ENCODE measurements at regions not wholly inside any gene's neighbourhood (a gene's known extent, or its start where the extent isn't known, plus 50 kb on each side); places are given as distances from the start of the nearest gene placed in this dataset.
"Not testable (repeated sequence)": the region's sequence is repeated elsewhere in the genome, so short reads cannot be mapped to it uniquely, and the experiment has no call there.

GRCh38 chr16:25637236-25637635, 54.5 kb upstream of the HS3ST4 start:
- H3K27ac Mint-ChIP-seq = no peak overlapping the region
- no peaks in the 10 kb centered on the region for H3K36me3 Mint-ChIP-seq (ENCODE audit: insufficient read depth)
- peaks cover 16 to 18% of the 10 kb centered on the region in 2 donors for H3K27me3 Mint-ChIP-seq
- DNase-seq (no peak), ATAC-seq (replicated peaks) (no peak)
- no peak overlapping the region for H3K4me3 Mint-ChIP-seq
- peaks cover 5 to 8% of the 10 kb centered on the region in 2 donors for H3K9me3 Mint-ChIP-seq
- H3K4me1 Mint-ChIP-seq (ENCODE audit: low read depth in 2 of 2) = no peaks in the 10 kb centered on the region

GRCh38 chr16:25636662-25637061, 55.1 kb upstream of the HS3ST4 start:
- Mint-ChIP-seq H3K4me1 (ENCODE audit: low read depth in 2 of 2) (no peaks in the 10 kb centered on the region), H3K9me3 (peaks cover 7 to 13% of the 10 kb centered on the region in 2 donors), H3K36me3 (ENCODE audit: insufficient read depth) (no peaks in the 10 kb centered on the region), H3K27ac (no peak overlapping the region), H3K27me3 (peaks cover 16 to 24% of the 10 kb centered on the region in 2 donors), H3K4me3 (no peak overlapping the region)
- DNase-seq = no peak
- ATAC-seq (replicated peaks) = no peak

GRCh38 chr16:25635454-25635853, 56.3 kb upstream of the HS3ST4 start:
- H3K36me3 Mint-ChIP-seq (ENCODE audit: insufficient read depth) = no peaks in the 10 kb centered on the region
- ATAC-seq (replicated peaks) (no peak), DNase-seq (no peak)
- H3K9me3 Mint-ChIP-seq = peaks cover 7 to 13% of the 10 kb centered on the region in 2 donors
- no peaks in the 10 kb centered on the region for H3K4me1 Mint-ChIP-seq (ENCODE audit: low read depth in 2 of 2)
- H3K27ac Mint-ChIP-seq = no peak overlapping the region
- H3K4me3 Mint-ChIP-seq = no peak overlapping the region
- peaks cover 16 to 25% of the 10 kb centered on the region in 2 donors for H3K27me3 Mint-ChIP-seq

DNA sequence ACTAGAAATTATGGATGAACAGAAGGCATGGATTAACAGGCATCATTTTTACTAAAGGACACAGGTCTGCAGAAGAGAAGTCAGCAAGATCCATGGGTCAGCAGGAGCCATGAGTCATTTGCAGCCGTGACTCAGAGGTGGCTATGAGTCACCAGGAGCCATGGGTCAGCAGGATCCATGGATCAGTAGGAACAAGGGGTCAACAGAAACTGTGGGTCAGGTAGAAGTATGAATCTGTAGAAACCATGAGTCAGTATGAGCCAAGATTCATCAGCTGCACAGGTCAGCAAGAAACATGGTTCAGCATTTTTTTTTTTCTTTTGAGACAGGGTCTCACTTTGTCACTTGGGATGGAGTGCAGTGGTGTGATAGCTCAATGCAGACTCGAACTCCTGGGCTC, 58.2 kb upstream of the HS3ST4 start:
- DNase-seq = no peak

DNA sequence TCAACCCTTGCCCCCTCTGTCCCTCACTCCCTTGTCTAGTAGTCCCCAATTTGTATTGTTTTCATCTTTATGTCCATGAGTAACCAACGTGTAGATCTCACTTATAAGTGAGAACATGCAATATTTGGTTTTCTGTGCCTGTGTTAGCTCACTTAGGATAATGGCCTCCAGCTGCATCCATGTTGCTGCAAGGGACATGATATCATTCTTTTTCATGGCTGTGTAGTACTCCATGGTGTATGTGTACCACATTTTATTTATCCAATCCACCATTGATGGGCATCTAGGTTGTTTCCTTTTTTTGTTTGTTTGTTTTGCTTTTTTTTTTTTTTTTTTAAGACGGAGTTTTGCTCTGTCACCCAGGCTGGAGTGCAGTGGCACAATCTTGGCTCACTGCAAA, 63.0 kb upstream of the HS3ST4 start:
- Mint-ChIP-seq H3K36me3 (ENCODE audit: insufficient read depth) (no peaks in the 10 kb centered on the region), H3K9me3 (peaks cover 2 to 13% of the 10 kb centered on the region in 2 donors), H3K4me3 (no peak overlapping the region), H3K27ac (no peak overlapping the region), H3K4me1 (ENCODE audit: low read depth in 2 of 2) (no peaks in the 10 kb centered on the region), H3K27me3 (peaks cover 11 to 21% of the 10 kb centered on the region in 2 donors)
- DNase-seq (no peak), ATAC-seq (replicated peaks) (no peak)

More for the DNA sequence above, 58.2 kb upstream of the HS3ST4 start:
- Mint-ChIP-seq H3K27me3 (peaks cover 11 to 25% of the 10 kb centered on the region in 2 donors), H3K27ac (no peak overlapping the region), H3K4me1 (ENCODE audit: low read depth in 2 of 2) (no peaks in the 10 kb centered on the region), H3K36me3 (ENCODE audit: insufficient read depth) (no peaks in the 10 kb centered on the region), H3K9me3 (peaks cover 2 to 13% of the 10 kb centered on the region in 2 donors), H3K4me3 (no peak overlapping the region)
- ATAC-seq (replicated peaks) = no peak

DNA sequence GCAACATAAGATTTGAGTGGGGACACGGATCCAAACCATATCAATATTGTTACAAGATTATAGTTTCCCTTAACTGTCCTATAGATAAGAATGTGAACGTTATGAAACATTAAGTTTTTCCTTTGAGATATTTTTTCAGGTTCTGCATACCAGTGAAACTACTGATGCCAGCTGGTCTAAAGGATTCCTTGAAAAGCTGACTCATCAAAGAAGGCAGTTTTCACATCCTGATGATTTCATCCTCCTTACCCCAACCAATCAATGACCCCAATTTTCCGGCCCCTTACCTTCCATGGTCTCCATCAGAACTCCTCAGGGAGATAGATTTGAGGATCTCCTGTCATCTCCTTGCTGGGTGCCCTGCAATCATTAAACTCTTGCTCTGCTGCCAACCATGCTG, 64.1 kb upstream of the HS3ST4 start:
- peaks cover 4 to 15% of the 10 kb centered on the region in 2 donors for H3K27me3 Mint-ChIP-seq
- H3K9me3 Mint-ChIP-seq = peaks cover 3 to 13% of the 10 kb centered on the region in 2 donors
- H3K4me1 Mint-ChIP-seq (ENCODE audit: low read depth in 2 of 2) = no peaks in the 10 kb centered on the region
- no peaks in the 10 kb centered on the region for H3K36me3 Mint-ChIP-seq (ENCODE audit: insufficient read depth)
- no peak for ATAC-seq (replicated peaks)
- H3K27ac Mint-ChIP-seq = no peak overlapping the region
- no peak for DNase-seq
- H3K4me3 Mint-ChIP-seq = no peak overlapping the region

DNA sequence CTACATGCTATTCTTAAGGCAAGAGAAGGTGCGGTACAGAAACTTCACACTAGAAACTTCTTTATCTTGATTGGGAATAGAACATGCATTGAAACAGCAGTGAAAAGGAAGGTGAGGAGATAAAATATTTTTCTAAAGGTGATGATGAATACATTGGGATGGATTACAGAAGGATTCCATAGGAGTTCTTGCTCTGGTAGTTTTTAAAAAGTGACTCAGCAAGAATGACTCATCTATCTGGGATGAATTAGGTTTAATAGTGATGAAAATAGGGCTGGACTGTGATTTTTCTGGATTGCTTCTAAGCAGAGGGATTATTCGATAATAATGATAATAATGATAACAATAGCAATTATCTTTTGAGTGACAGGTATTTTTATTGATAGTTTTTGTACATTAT, 65.6 kb upstream of the HS3ST4 start:
- DNase-seq (no peak), ATAC-seq (replicated peaks) (no peak)
- Mint-ChIP-seq H3K27me3 (peaks cover 6 to 10% of the 10 kb centered on the region in 2 donors), H3K36me3 (ENCODE audit: insufficient read depth) (no peaks in the 10 kb centered on the region), H3K4me3 (no peak overlapping the region), H3K9me3 (peaks cover 3 to 6% of the 10 kb centered on the region in 2 donors), H3K27ac (no peak overlapping the region), H3K4me1 (ENCODE audit: low read depth in 2 of 2) (no peaks in the 10 kb centered on the region)

GRCh38 chr16:25625620-25626019, 66.1 kb upstream of the HS3ST4 start:
- Mint-ChIP-seq H3K27ac (no peak overlapping the region), H3K27me3 (peaks cover 6 to 10% of the 10 kb centered on the region in 2 donors), H3K9me3 (peaks cover 3 to 6% of the 10 kb centered on the region in 2 donors), H3K36me3 (ENCODE audit: insufficient read depth) (no peaks in the 10 kb centered on the region), H3K4me1 (ENCODE audit: low read depth in 2 of 2) (no peaks in the 10 kb centered on the region), H3K4me3 (no peak overlapping the region)
- DNase-seq (no peak), ATAC-seq (replicated peaks) (no peak)

DNA sequence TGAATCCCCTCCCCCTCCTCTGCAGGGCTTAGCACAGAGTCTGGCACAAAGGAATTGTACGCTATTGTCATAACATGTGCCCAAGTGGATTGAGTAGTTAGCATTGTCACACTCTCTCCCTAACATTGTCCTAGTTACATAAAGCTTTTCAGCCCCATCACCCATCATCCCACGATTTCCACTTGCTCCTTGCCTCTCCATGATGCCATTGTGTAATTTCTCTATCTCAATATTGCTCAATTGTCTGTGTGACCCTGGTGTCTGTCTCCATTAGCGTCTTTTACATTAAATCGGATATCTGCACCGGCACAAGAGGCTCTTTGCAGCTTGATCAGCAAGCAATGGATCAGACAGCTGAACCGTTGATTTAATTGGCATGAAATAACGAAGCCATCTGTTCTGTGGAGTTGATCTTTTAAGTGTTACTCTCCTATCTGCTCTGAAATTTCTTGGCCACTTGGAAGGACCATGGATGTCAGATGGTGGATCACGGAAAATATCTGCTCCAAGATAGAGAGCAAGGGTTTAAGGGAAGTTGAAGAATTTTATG, 77.0 kb upstream of the HS3ST4 start:
- Mint-ChIP-seq H3K27me3 (peaks cover 8 to 22% of the 10 kb centered on the region in 2 donors), H3K4me3 (no peak overlapping the region), H3K27ac (no peak overlapping the region), H3K4me1 (ENCODE audit: low read depth in 2 of 2) (no peaks in the 10 kb centered on the region), H3K36me3 (ENCODE audit: insufficient read depth) (no peaks in the 10 kb centered on the region), H3K9me3 (no peaks in the 10 kb centered on the region)
- ATAC-seq (replicated peaks) (no peak), DNase-seq (no peak)

DNA sequence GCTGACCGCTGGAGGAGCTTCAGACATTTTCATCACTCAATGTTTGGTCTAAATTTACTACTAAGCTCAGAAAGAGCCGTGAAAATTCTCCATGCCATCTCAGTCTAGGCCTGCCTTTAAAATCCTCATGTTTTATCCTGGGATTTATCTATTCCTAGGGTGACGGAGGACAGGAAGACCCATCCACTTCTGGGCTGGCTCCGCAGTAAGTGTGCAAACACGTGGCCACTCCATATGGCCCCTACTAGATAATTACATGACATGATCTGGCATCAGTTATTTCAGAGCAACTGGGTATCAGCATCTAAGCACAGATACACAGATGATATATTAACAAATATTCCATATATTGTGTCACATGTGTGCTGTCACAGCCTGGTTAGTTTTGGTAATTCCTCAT, 77.8 kb upstream of the HS3ST4 start:
- no peak for ATAC-seq (replicated peaks)
- Mint-ChIP-seq H3K36me3 (ENCODE audit: insufficient read depth) (no peaks in the 10 kb centered on the region), H3K27ac (no peak overlapping the region), H3K4me3 (no peak overlapping the region), H3K9me3 (no peaks in the 10 kb centered on the region), H3K27me3 (peaks cover 8 to 22% of the 10 kb centered on the region in 2 donors), H3K4me1 (ENCODE audit: low read depth in 2 of 2) (no peaks in the 10 kb centered on the region)
- no peak for DNase-seq

DNA sequence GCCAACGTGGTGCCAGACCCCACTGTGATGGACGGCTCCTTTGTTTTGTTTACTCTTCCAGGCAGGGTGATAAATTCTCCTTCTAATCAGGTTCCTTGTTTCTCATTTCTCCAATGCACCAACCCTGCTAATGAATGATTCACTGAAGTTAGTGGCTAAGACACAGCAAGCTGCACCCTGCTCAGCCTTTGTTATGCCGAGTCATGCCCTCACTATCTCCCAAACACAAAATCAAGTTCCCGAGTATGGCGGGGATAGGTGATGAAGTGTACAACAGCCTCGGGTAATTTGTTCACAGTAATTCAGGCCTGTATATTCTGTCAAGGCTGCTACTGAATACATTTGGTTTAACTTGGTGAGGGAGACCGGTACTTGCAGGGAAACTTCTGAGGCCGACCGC, 83.8 kb upstream of the HS3ST4 start:
- no peaks in the 10 kb centered on the region for H3K9me3 Mint-ChIP-seq
- DNase-seq (no peak), ATAC-seq (replicated peaks) (no peak)
- H3K27me3 Mint-ChIP-seq = peaks cover 8 to 20% of the 10 kb centered on the region in 2 donors
- no peak overlapping the region for H3K27ac Mint-ChIP-seq
- H3K4me1 Mint-ChIP-seq (ENCODE audit: low read depth in 2 of 2) = no peaks in the 10 kb centered on the region
- H3K36me3 Mint-ChIP-seq (ENCODE audit: insufficient read depth) = no peaks in the 10 kb centered on the region
- no peak overlapping the region for H3K4me3 Mint-ChIP-seq

DNA sequence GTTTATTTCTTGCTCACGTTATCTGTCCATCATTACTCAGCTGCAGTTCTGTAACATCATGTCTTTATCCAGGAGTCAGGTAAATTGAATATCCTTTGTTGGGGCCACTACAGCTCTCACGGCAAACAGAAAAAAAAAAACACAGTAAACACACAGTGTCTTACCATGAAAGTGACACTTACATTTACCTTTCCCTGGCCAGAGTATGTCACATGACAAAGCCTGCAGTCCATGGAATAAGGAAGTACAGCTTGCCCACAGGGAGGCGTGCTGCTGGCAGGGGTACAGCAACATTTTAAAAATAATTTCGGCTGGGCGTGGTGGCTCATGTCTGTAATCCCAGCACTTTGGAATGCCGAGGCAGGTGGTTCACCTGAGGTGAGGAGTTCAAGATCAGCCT, 85.7 kb upstream of the HS3ST4 start:
- Mint-ChIP-seq H3K27ac (no peak overlapping the region), H3K4me1 (ENCODE audit: low read depth in 2 of 2) (no peaks in the 10 kb centered on the region), H3K27me3 (peaks cover 8 to 20% of the 10 kb centered on the region in 2 donors), H3K36me3 (ENCODE audit: insufficient read depth) (no peaks in the 10 kb centered on the region), H3K9me3 (no peaks in the 10 kb centered on the region), H3K4me3 (no peak overlapping the region)
- DNase-seq = no peak
- ATAC-seq (replicated peaks) = no peak

DNA sequence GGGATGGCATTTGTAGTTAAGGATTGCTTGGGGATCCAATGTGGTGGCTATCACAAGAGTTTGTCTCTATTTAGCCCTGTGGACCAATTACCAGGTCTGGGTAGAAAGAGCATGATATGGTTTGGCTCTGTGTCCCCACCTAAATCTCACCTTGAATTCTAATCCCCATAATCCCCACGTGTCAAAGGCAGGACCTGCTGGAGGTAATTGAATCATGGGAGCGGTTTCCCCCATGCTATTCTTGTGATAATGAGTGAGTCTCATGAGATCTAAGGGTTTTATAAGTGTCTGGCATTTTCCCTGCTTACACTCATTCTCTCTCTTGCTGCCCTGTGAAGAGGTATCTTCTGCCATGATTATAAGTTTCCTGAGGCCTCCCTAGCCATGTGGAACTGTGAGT, 86.4 kb upstream of the HS3ST4 start:
- H3K27me3 Mint-ChIP-seq = peaks cover 8 to 20% of the 10 kb centered on the region in 2 donors
- no peak overlapping the region for H3K4me3 Mint-ChIP-seq
- H3K36me3 Mint-ChIP-seq (ENCODE audit: insufficient read depth) = no peaks in the 10 kb centered on the region
- H3K27ac Mint-ChIP-seq = no peak overlapping the region
- H3K9me3 Mint-ChIP-seq = no peaks in the 10 kb centered on the region
- H3K4me1 Mint-ChIP-seq (ENCODE audit: low read depth in 2 of 2) = no peaks in the 10 kb centered on the region
- no peak for DNase-seq
- no peak for ATAC-seq (replicated peaks)

- H3K4me3 Mint-ChIP-seq; ATAC-seq (replicated peaks): not testable (repeated sequence)
- H3K27me3 Mint-ChIP-seq = peaks cover 8 to 20% of the 10 kb centered on the region in 2 donors
These were observed 90.5 kb upstream of the HS3ST4 start for GRCh38 chr16:25601306-25601705.

GRCh38 chr16:25596194-25596593, 95.6 kb upstream of the HS3ST4 start:
- H3K27me3 Mint-ChIP-seq = no peaks in the 10 kb centered on the region
- ATAC-seq (replicated peaks) (no peak), DNase-seq (no peak)
- H3K27ac Mint-ChIP-seq = no peak overlapping the region
- H3K4me1 Mint-ChIP-seq (ENCODE audit: low read depth in 2 of 2) = no peaks in the 10 kb centered on the region
- H3K36me3 Mint-ChIP-seq (ENCODE audit: insufficient read depth) = no peaks in the 10 kb centered on the region
- H3K9me3 Mint-ChIP-seq = no peaks in the 10 kb centered on the region
- no peak overlapping the region for H3K4me3 Mint-ChIP-seq

More at GRCh38 chr16:25601306-25601705, 90.5 kb upstream of the HS3ST4 start:
- not testable (repeated sequence) for H3K9me3 Mint-ChIP-seq; DNase-seq; H3K27ac Mint-ChIP-seq; H3K4me1 Mint-ChIP-seq (ENCODE audit: low read depth in 2 of 2); H3K36me3 Mint-ChIP-seq (ENCODE audit: insufficient read depth)
